ENCODE measurements at regions not wholly inside any gene's neighbourhood (a gene's known extent, or its start where the extent isn't known, plus 50 kb on each side); places are given as distances from the start of the nearest gene placed in this dataset.
"Not testable (repeated sequence)": the region's sequence is repeated elsewhere in the genome, so short reads cannot be mapped to it uniquely, and the experiment has no call there.

GRCh38 chr2:209044307-209044706 lies 379.5 kb upstream of the MAP2 start:
- intact Hi-C loops (cut with micrococcal nuclease): no loop called here

DNA sequence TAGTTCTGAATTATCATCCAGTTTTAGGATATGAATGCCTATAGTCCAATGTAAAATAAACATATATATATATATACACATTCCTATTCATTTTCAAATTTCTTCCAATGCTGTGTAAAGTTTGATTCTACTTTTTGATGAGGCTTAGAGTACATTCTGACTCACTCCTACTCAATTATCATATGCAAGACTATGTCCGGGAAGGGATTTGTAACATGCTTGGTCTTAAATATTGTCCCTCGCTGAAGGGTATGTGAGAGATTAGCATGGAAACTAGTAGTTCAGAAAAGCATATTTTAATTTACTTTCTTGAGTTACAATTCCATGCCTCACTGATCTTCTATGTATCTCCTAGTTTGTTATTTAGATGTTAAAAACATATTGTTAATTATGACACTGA lies 377.7 kb upstream of the MAP2 start:
- intact Hi-C loops (cut with micrococcal nuclease): no loop called here

DNA sequence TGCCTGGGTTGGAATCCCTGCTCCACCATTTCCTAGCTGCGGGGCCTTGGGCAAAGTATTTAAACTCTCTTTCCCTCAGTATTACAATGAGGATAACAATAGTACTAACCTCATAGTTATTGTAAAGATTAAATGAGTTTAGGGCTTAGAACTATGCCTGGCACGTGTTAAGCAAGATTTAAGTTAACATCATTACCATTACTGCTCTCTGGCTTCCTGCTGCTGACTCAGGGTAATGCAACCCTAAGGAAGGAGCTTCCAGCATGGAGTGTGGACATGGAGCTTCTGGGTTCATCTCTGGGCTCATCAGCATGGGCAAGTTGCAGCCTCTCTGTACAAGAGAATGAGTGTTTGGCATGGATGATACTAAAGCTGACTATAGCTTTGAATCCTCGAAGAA lies 374.2 kb upstream of the MAP2 start:
- intact Hi-C loops (cut with micrococcal nuclease): no loop called here

DNA sequence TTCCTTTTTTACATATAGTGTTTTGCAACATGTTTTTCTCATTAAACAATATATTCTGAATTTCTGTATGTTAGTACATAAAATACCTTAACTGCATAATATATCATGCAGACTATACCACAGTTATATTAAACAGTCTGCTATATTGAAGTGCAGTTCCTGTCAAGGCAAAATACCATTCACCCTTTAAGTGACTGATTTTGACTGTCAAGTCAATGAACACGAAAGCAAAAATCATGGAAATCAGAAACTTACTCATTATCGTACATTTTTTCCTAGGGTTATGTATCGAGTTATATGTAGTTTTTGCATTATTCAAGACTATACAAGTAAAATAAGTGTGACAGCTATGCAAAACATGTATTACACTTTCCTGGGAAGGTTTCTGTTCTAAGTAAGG lies 361.6 kb upstream of the MAP2 start:
- intact Hi-C loops (cut with micrococcal nuclease): no loop called here

DNA sequence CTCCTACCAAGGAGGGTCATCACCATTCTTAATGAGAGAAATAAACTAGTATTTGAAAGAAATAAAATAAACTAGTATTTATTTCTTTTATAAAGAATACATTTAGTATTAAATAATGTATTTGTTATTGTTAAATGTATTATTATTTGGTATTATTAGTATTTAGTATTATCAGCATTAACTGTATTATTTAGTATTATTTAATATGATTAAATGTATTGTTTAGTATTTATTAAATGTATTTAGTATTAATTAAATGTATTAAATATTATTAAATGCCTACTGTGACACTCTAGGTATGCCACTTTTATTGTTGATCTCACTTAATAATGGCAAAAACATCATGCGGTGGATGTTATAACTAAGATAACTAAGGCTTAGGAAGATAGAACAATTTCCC lies 353.6 kb upstream of the MAP2 start:
- intact Hi-C loops (cut with micrococcal nuclease): no loop called here

DNA sequence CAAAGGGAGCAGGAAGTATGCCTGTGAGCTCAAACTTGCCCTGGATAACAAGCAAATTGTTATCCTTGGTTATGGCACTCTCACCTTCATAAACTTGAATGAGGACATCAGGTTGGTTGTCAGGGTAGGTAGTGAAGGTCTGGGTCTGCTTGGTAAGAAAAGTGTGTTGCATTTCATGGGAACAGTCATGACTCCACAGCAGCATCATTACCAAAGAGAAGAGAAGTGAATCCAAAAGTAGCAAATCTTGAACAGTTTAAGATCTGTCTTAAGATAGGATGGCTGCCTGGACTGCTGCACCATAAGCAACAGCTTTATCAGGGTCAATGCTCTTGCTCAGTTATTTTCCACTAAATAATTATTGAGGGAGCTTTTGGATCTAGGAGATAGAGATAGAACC lies 350.7 kb upstream of the MAP2 start:
- intact Hi-C loops (cut with micrococcal nuclease): no loop called here

GRCh38 chr2:209074711-209075110 lies 349.1 kb upstream of the MAP2 start:
- intact Hi-C loops (cut with micrococcal nuclease): no loop called here

DNA sequence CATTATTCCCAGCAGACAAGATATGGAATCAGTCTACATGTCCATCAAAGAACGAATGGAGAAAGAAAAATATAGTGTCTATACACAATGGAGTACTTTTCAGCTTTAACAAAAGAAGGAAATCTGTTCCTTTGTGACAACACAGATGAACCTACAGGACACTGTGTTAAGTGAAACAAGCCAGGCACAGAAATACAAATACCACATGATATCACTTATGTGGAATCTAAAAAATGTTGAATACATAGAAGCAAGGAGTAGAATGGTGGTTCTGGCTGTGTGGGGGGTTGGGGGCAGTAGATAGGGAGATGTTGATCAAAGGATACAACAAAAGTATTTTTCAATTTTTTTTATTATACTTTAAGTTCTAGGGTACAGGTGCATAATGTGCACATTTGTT lies 347.7 kb upstream of the MAP2 start:
- intact Hi-C loops (cut with micrococcal nuclease): no loop called here

DNA sequence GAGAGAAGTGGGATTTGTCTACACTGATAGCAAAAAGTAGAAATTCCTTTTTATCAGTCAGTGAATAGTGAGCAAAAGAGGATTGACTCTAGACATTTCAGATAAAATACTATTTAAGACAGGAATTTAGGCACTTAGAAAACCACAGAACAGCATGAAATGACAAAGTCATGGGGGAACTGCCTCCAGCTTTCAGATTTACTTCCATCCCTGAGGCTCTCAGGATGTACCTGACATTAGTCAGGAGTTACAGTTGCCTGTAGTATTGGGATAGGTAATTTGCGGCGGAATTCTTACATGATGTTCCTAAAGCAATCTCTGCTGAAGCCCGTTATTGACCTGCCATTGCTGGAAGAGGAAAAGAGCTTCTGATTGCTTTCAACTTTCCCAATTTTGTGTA lies 337.1 kb upstream of the MAP2 start:
- intact Hi-C loops (cut with micrococcal nuclease): no loop called here

- intact Hi-C loops (cut with micrococcal nuclease): no loop called here
Measured at GRCh38 chr2:209091056-209091455, 332.8 kb upstream of the MAP2 start.

DNA sequence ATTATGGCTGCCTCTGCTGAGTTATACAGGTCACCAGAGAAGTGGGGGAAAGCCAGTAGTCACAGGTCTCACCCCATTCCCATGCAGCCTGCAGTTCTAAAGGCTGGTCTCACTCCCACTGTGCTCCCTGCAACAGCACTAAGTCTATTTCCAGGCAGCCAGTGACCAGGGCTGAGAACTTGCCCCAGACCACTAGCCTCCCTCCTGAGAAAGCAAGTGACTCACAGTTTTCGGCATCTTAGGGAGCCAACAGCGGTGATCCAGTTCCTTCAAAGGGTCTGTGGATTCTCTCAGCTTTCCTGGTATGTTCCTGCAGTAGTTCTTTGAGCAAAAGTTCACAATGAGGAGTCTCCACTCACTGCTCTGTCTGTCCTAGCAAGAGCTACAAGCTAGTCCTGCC lies 329.6 kb upstream of the MAP2 start:
- intact Hi-C loops (cut with micrococcal nuclease): no loop called here

- intact Hi-C loops (cut with micrococcal nuclease): no loop called here
Measured at GRCh38 chr2:209095432-209095831, 328.4 kb upstream of the MAP2 start.

DNA sequence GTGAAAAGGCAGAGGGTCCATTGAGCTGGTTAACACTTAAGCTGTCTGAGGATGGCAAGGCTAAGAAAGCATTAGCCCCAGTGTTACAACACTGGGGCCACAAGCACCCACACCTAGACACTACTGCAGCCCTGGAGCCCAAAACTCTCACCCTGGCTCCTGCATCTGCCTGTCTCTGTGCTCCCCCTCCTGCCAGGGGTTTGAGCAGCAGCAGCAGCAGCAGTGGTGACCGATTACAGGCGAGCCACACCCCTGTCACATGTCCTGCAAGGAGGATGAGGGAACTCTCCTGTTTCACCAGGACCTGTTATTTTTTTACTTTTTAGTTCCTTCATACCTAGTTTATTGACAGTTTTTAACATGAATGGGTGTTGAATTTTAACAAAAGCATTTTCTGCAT lies 326.7 kb upstream of the MAP2 start:
- intact Hi-C loops (cut with micrococcal nuclease): no loop called here

GRCh38 chr2:209102319-209102718 lies 321.5 kb upstream of the MAP2 start:
- intact Hi-C loops (cut with micrococcal nuclease): no loop called here

GRCh38 chr2:209113026-209113425 lies 310.8 kb upstream of the MAP2 start:
- intact Hi-C loops (cut with micrococcal nuclease): no loop called here

DNA sequence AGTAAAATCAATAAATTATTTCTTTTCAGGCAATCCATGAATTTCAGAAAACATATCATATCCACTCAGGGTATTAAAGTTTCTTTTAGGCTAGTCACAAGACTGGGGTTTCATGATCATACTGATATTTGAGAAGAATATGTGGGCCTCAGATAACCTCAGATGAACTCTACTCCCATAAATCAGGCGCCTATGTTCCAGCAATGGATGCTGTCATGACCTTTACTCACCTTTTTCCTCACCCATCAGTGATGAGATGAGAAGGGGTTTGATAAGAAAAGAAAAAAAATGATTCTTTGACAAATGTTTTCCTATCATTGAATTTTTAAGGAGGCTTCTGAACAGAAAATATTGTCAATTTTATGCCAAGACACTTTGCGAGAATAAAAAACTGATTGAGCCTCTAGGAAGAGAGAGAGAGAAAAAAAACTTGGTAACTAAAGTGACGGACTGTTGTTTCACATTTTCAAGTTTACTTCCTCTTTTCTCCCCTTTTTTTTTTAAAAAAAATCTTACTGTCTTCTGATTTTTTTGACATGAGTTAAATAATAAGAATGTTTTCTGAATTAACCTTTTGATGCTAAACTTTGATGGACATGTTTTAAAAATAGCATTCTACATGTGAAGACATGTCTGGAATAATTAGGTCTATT lies 309.1 kb upstream of the MAP2 start:
- intact Hi-C loops (cut with micrococcal nuclease): no loop called here

- intact Hi-C loops (cut with micrococcal nuclease): no loop called here
Measured at GRCh38 chr2:209121691-209122090, 302.2 kb upstream of the MAP2 start.

DNA sequence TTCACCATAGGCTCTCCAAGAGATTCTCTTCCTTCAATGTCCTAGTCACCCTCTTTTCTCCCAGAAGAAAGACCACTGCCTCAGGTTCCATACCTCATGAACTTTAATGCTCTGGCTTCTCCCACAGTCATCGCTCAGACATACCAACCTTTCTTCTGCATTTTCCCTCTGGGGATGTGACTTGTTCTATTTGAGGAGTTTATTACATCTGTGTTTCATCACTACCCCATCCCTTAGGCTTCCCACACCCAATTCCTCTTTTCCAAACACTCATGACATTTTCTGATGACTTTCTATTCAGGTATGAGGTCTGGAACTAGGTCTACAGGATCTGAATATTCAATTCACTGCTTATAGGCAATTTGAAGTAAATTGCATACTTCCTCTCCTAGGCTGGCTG lies 298.6 kb upstream of the MAP2 start:
- intact Hi-C loops (cut with micrococcal nuclease): no loop called here

GRCh38 chr2:209138079-209138478 lies 285.8 kb upstream of the MAP2 start:
- intact Hi-C loops (cut with micrococcal nuclease): no loop called here

- intact Hi-C loops (cut with micrococcal nuclease): no loop called here
Measured at GRCh38 chr2:209141142-209141541, 282.7 kb upstream of the MAP2 start.

GRCh38 chr2:209141818-209142217 lies 282.0 kb upstream of the MAP2 start:
- intact Hi-C loops (cut with micrococcal nuclease): no loop called here

DNA sequence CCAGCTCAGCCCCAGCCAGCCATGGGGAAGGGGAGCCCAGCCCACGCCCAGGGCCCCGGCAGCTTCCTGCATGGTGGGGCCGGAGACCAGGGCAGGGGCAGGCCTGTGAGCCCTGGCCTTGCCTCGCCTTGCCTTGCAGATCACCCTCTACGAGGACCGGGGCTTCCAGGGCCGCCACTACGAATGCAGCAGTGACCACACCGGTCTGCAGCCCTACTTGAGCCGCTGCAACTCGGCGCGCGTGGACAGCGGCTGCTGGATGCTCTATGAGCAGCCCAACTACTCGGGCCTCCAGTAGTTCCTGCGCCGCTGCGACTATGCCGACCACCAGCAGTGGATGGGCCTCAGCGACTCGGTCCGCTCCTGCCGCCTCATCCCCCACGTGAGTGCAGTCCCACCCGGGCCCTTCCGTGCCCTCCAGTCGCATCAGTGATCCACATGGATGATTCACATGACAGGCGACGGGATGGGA lies 278.6 kb upstream of the MAP2 start:
- intact Hi-C loops (cut with micrococcal nuclease): not testable (repeated sequence)

DNA sequence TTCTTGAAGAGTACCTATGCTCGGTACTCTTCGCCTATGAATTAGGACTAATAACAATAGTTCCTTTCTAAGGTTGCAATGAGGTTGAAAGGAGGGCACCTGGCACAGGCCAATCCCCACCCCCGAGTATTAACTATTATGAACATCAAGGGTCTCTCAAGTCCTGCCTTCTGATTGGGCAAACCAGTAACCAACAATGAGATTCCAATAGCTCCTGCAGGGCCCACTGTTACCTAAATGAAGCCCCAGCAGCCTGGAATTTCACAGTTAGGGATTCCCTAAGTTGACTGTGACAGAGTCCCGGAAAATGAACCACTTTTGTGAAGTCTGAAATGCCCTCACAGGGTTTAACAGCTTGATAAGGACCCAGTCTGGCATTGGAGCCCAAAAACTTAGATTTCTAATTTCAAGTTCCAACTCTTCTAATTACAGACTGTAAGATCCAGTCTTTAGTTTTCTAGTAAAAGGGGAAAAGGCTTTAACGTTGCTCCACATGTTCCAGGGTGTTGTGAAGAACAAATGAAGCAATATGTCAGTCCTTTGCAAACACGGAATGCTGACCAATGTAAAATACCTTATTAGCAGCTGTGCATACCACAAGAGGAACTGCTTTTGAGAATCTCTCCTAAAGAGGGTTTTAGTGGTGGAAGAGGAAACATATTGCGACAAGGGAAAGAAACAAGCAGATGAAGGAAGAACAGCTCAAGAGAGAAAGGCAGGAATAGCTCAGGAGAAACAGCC lies 277.7 kb upstream of the MAP2 start:
- intact Hi-C loops (cut with micrococcal nuclease): no loop called here

Data from T-helper 1 cell treated with Interleukin-12 subunit alpha and Interleukin-12 subunit beta and Interleukin-4 antibody, amounts not matched to agents 30 ng/mL and 1 ng/mL, for 36 hours (primary cell).